ENCODE measurements at regions not wholly inside any gene's neighbourhood (a gene's known extent, or its start where the extent isn't known, plus 50 kb on each side); places are given as distances from the start of the nearest gene placed in this dataset.
"Not testable (repeated sequence)": the region's sequence is repeated elsewhere in the genome, so short reads cannot be mapped to it uniquely, and the experiment has no call there.

GRCh38 chrX:89539150-89539549, 382.6 kb upstream of the TGIF2LX start:
- CTCF ChIA-PET; H3K4me1 ChIP-seq (ENCODE audit: control insufficient read depth, insufficient read depth, low read length); H3K9me3 ChIP-seq (ENCODE audit: control insufficient read depth, insufficient read depth, low read depth, low read length); H3K27ac ChIP-seq (ENCODE audit: extremely low read depth, low read depth, low read length); POLR2A ChIA-PET; H3K4me3 ChIP-seq (ENCODE audit: low read depth, low read length); H3K36me3 ChIP-seq (ENCODE audit: control insufficient read depth in 2 of 2, insufficient read depth in 1 of 2, low read length in 2 of 2): not testable (repeated sequence)

- CTCF ChIA-PET; H3K4me1 ChIP-seq (ENCODE audit: control insufficient read depth, insufficient read depth, low read length); POLR2A ChIA-PET; H3K4me3 ChIP-seq (ENCODE audit: low read depth, low read length); H3K9me3 ChIP-seq (ENCODE audit: control insufficient read depth, insufficient read depth, low read depth, low read length); H3K36me3 ChIP-seq (ENCODE audit: control insufficient read depth in 2 of 2, insufficient read depth in 1 of 2, low read length in 2 of 2); H3K27ac ChIP-seq (ENCODE audit: extremely low read depth, low read depth, low read length): not testable (repeated sequence)
Observed at GRCh38 chrX:89557146-89557545, 364.6 kb upstream of the TGIF2LX start.

- POLR2A ChIA-PET; H3K9me3 ChIP-seq (ENCODE audit: control insufficient read depth, insufficient read depth, low read depth, low read length); H3K4me3 ChIP-seq (ENCODE audit: low read depth, low read length); H3K4me1 ChIP-seq (ENCODE audit: control insufficient read depth, insufficient read depth, low read length); H3K27ac ChIP-seq (ENCODE audit: extremely low read depth, low read depth, low read length); CTCF ChIA-PET; H3K36me3 ChIP-seq (ENCODE audit: control insufficient read depth in 2 of 2, insufficient read depth in 1 of 2, low read length in 2 of 2): not testable (repeated sequence)
Observed at GRCh38 chrX:89562079-89562478, 359.6 kb upstream of the TGIF2LX start.

- H3K36me3 ChIP-seq (ENCODE audit: control insufficient read depth in 2 of 2, insufficient read depth in 1 of 2, low read length in 2 of 2); POLR2A ChIA-PET; CTCF ChIA-PET; H3K4me1 ChIP-seq (ENCODE audit: control insufficient read depth, insufficient read depth, low read length); H3K9me3 ChIP-seq (ENCODE audit: control insufficient read depth, insufficient read depth, low read depth, low read length); H3K4me3 ChIP-seq (ENCODE audit: low read depth, low read length); H3K27ac ChIP-seq (ENCODE audit: extremely low read depth, low read depth, low read length): not testable (repeated sequence)
Observed at GRCh38 chrX:89563107-89563506, 358.6 kb upstream of the TGIF2LX start.

GRCh38 chrX:89567787-89568186, 353.9 kb upstream of the TGIF2LX start:
- POLR2A ChIA-PET, CTCF ChIA-PET: not testable (repeated sequence)

GRCh38 chrX:89581868-89582267, 339.8 kb upstream of the TGIF2LX start:
- H3K27ac ChIP-seq (ENCODE audit: extremely low read depth, low read depth, low read length); H3K4me1 ChIP-seq (ENCODE audit: control insufficient read depth, insufficient read depth, low read length); POLR2A ChIA-PET; H3K9me3 ChIP-seq (ENCODE audit: control insufficient read depth, insufficient read depth, low read depth, low read length); CTCF ChIA-PET; H3K4me3 ChIP-seq (ENCODE audit: low read depth, low read length); H3K36me3 ChIP-seq (ENCODE audit: control insufficient read depth in 2 of 2, insufficient read depth in 1 of 2, low read length in 2 of 2): not testable (repeated sequence)

More at GRCh38 chrX:89567787-89568186, 353.9 kb upstream of the TGIF2LX start:
- not testable (repeated sequence) for H3K9me3 ChIP-seq (ENCODE audit: control insufficient read depth, insufficient read depth, low read depth, low read length); H3K4me1 ChIP-seq (ENCODE audit: control insufficient read depth, insufficient read depth, low read length); H3K4me3 ChIP-seq (ENCODE audit: low read depth, low read length); H3K27ac ChIP-seq (ENCODE audit: extremely low read depth, low read depth, low read length); H3K36me3 ChIP-seq (ENCODE audit: control insufficient read depth in 2 of 2, insufficient read depth in 1 of 2, low read length in 2 of 2)

GRCh38 chrX:89631858-89632257, 289.9 kb upstream of the TGIF2LX start:
- H3K27ac ChIP-seq (ENCODE audit: extremely low read depth, low read depth, low read length); H3K9me3 ChIP-seq (ENCODE audit: control insufficient read depth, insufficient read depth, low read depth, low read length); H3K4me3 ChIP-seq (ENCODE audit: low read depth, low read length); H3K4me1 ChIP-seq (ENCODE audit: control insufficient read depth, insufficient read depth, low read length); POLR2A ChIA-PET; H3K36me3 ChIP-seq (ENCODE audit: control insufficient read depth in 2 of 2, insufficient read depth in 1 of 2, low read length in 2 of 2); CTCF ChIA-PET: not testable (repeated sequence)

GRCh38 chrX:89635887-89636286, 285.8 kb upstream of the TGIF2LX start:
- H3K9me3 ChIP-seq (ENCODE audit: control insufficient read depth, insufficient read depth, low read depth, low read length); H3K27ac ChIP-seq (ENCODE audit: extremely low read depth, low read depth, low read length); H3K4me1 ChIP-seq (ENCODE audit: control insufficient read depth, insufficient read depth, low read length); H3K4me3 ChIP-seq (ENCODE audit: low read depth, low read length); POLR2A ChIA-PET; H3K36me3 ChIP-seq (ENCODE audit: control insufficient read depth in 2 of 2, insufficient read depth in 1 of 2, low read length in 2 of 2); CTCF ChIA-PET: not testable (repeated sequence)

GRCh38 chrX:89658662-89659061, 263.0 kb upstream of the TGIF2LX start:
- POLR2A ChIA-PET, CTCF ChIA-PET: not testable (repeated sequence)

GRCh38 chrX:89706481-89706880, 215.2 kb upstream of the TGIF2LX start:
- H3K36me3 ChIP-seq (ENCODE audit: control insufficient read depth in 2 of 2, insufficient read depth in 1 of 2, low read length in 2 of 2); POLR2A ChIA-PET; H3K4me1 ChIP-seq (ENCODE audit: control insufficient read depth, insufficient read depth, low read length); CTCF ChIA-PET; H3K4me3 ChIP-seq (ENCODE audit: low read depth, low read length); H3K27ac ChIP-seq (ENCODE audit: extremely low read depth, low read depth, low read length); H3K9me3 ChIP-seq (ENCODE audit: control insufficient read depth, insufficient read depth, low read depth, low read length): not testable (repeated sequence)

More at GRCh38 chrX:89658662-89659061, 263.0 kb upstream of the TGIF2LX start:
- not testable (repeated sequence) for H3K36me3 ChIP-seq (ENCODE audit: control insufficient read depth in 2 of 2, insufficient read depth in 1 of 2, low read length in 2 of 2); H3K9me3 ChIP-seq (ENCODE audit: control insufficient read depth, insufficient read depth, low read depth, low read length); H3K4me3 ChIP-seq (ENCODE audit: low read depth, low read length); H3K4me1 ChIP-seq (ENCODE audit: control insufficient read depth, insufficient read depth, low read length); H3K27ac ChIP-seq (ENCODE audit: extremely low read depth, low read depth, low read length)

- POLR2A ChIA-PET; H3K36me3 ChIP-seq (ENCODE audit: control insufficient read depth in 2 of 2, insufficient read depth in 1 of 2, low read length in 2 of 2); H3K4me3 ChIP-seq (ENCODE audit: low read depth, low read length); H3K4me1 ChIP-seq (ENCODE audit: control insufficient read depth, insufficient read depth, low read length); H3K9me3 ChIP-seq (ENCODE audit: control insufficient read depth, insufficient read depth, low read depth, low read length); H3K27ac ChIP-seq (ENCODE audit: extremely low read depth, low read depth, low read length); CTCF ChIA-PET: not testable (repeated sequence)
Observed at GRCh38 chrX:89707363-89707927, 214.3 kb upstream of the TGIF2LX start.

GRCh38 chrX:89734367-89734766, 187.3 kb upstream of the TGIF2LX start:
- H3K27ac ChIP-seq (ENCODE audit: extremely low read depth, low read depth, low read length); POLR2A ChIA-PET; H3K4me3 ChIP-seq (ENCODE audit: low read depth, low read length); H3K9me3 ChIP-seq (ENCODE audit: control insufficient read depth, insufficient read depth, low read depth, low read length); H3K4me1 ChIP-seq (ENCODE audit: control insufficient read depth, insufficient read depth, low read length); CTCF ChIA-PET; H3K36me3 ChIP-seq (ENCODE audit: control insufficient read depth in 2 of 2, insufficient read depth in 1 of 2, low read length in 2 of 2): not testable (repeated sequence)

All from HEK293 (cell line).